ENCODE measurements at regions not wholly inside any gene's neighbourhood (a gene's known extent, or its start where the extent isn't known, plus 50 kb on each side); places are given as distances from the start of the nearest gene placed in this dataset.

DNA sequence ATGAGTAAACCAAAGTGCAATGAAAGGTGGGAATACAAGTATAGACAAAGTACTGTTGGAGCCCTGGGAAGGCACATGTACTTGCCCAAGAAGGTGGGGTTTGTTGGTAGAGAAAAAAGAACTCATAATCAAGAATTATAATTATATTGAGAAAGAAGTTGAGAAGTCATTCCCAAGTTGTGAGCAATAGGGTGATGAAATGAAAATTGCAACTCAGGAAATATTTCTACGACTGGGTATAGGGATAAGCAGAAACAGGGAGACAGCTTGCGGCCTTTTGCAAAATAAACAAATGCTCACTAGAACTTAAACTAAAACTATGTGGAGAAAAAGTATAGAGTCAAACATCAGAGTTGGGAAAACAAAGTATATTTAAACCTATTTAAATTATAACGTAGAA, 250.7 kb upstream of the FAM83B start:
- no peaks in the 10 kb centered on the region for H3K9me3 ChIP-seq (ENCODE audit: control insufficient read depth in 1 of 2, low read length in 2 of 2)
- DNase-seq: no peak
- ChIA-PET POLR2A (ENCODE audit: partially characterized antibody) (no interaction called here), CTCF (ENCODE audit: partially characterized antibody) (no interaction called here)
- H3K4me3 ChIP-seq (ENCODE audit: low read length in 2 of 2): no peak overlapping the region
- intact Hi-C loops (cut with micrococcal nuclease): no loop called here
- H3K27ac ChIP-seq (ENCODE audit: low read depth, low read length): no peak overlapping the region
- no peaks in the 10 kb centered on the region for H3K4me1 Mint-ChIP-seq
- no peaks in the 10 kb centered on the region for H3K27me3 ChIP-seq (ENCODE audit: insufficient read depth, low read length)
- no peaks in the 10 kb centered on the region for H3K27me3 Mint-ChIP-seq
- H3K4me1 ChIP-seq (ENCODE audit: insufficient read depth, low read length): no peaks in the 10 kb centered on the region
- H3K27ac Mint-ChIP-seq: no peak overlapping the region
- peaks cover 0 to 8% (median 1%) of the 10 kb centered on the region in 8 donors for H3K9me3 Mint-ChIP-seq
- H3K36me3 ChIP-seq (ENCODE audit: insufficient read depth, low read length): no peaks in the 10 kb centered on the region
- H3K36me3 Mint-ChIP-seq: no peaks in the 10 kb centered on the region
- H3K4me3 Mint-ChIP-seq: no peak overlapping the region

DNA sequence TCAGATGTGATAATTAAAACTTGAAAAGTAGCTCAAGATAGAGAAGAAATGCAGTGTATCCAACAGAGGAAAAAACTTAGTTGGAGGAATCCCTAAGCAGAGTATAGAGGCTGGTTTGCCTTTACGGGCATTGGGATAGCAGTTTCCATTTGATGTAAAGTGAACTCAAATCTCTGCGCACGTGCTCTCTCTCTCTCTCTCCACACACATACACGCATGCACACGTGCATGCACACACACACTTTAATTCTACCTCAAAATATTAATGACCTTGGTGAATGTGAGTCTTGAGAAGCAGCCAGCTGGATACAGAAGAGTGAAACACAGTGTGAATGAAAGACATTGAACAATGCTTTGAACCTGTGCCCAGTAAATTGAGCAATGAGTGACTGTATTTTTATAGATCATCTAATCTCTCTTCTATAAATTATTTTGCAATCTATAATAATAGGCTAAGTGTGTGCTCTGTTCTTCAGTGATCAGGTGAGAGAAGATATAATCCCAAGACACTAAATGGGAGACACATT, 247.7 kb upstream of the FAM83B start:
- Histone ChIP-seq H3K27ac (ENCODE audit: low read depth, low read length) (no peak overlapping the region), H3K9me3 (ENCODE audit: control insufficient read depth in 1 of 2, low read length in 2 of 2) (no peaks in the 10 kb centered on the region), H3K4me1 (ENCODE audit: insufficient read depth, low read length) (no peaks in the 10 kb centered on the region), H3K36me3 (ENCODE audit: insufficient read depth, low read length) (no peaks in the 10 kb centered on the region), H3K27me3 (ENCODE audit: insufficient read depth, low read length) (no peaks in the 10 kb centered on the region), H3K4me3 (ENCODE audit: low read length in 2 of 2) (no peak overlapping the region)
- Mint-ChIP-seq H3K9me3 (peaks cover 0 to 8% (median under 1%) of the 10 kb centered on the region in 8 donors), H3K4me3 (no peak overlapping the region), H3K27ac (no peak overlapping the region), H3K36me3 (no peaks in the 10 kb centered on the region), H3K4me1 (no peaks in the 10 kb centered on the region), H3K27me3 (no peaks in the 10 kb centered on the region)
- CTCF ChIA-PET (ENCODE audit: partially characterized antibody): no interaction called here
- POLR2A ChIA-PET (ENCODE audit: partially characterized antibody): no interaction called here
- intact Hi-C loops (cut with micrococcal nuclease): no loop called here
- no peak for DNase-seq

DNA sequence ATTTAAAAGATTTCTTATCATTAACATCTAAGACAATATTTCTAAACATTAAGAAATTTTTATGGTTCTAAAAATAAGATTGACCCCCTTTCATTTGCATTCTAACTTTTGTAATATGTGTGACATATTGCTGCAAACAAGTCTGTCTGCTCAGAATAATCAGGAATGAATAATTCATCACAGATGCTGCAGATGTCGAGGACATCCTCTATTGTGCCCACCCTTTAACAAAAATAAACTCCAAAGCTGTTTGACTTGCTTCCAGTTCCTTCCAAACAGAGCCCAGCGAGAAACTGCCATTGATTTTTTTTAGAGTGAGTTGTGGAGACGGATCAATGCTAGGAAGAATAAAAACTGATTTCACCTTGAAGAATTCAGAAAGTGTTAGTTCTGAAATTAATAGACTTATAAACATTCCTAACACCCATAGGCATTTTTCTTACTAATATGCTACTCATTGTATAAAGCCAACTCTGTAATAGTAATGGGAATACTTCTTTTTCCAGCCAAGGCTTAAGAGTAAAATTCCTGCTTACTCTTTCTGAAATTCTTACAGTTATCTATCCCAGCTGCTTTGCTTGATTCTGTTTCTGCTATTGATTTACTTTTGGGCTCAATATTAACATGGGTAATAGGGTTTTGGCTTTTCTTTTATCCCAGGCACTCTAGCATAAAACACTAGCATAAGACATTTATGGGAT, 244.8 kb upstream of the FAM83B start:
- Histone ChIP-seq H3K27ac (ENCODE audit: low read depth, low read length) (no peak overlapping the region), H3K4me3 (ENCODE audit: low read length in 2 of 2) (no peak overlapping the region), H3K36me3 (ENCODE audit: insufficient read depth, low read length) (no peaks in the 10 kb centered on the region), H3K9me3 (ENCODE audit: control insufficient read depth in 1 of 2, low read length in 2 of 2) (no peaks in the 10 kb centered on the region), H3K27me3 (ENCODE audit: insufficient read depth, low read length) (no peaks in the 10 kb centered on the region), H3K4me1 (ENCODE audit: insufficient read depth, low read length) (no peaks in the 10 kb centered on the region)
- DNase-seq: no peak
- ChIA-PET POLR2A (ENCODE audit: partially characterized antibody) (no interaction called here), CTCF (ENCODE audit: partially characterized antibody) (no interaction called here)
- H3K36me3 Mint-ChIP-seq: no peaks in the 10 kb centered on the region
- peaks cover 0 to 9% (median under 1%) of the 10 kb centered on the region in 8 donors for H3K9me3 Mint-ChIP-seq
- no peak overlapping the region for H3K27ac Mint-ChIP-seq
- H3K4me3 Mint-ChIP-seq: no peak overlapping the region
- H3K4me1 Mint-ChIP-seq: no peaks in the 10 kb centered on the region
- intact Hi-C loops (cut with micrococcal nuclease): no loop called here
- no peaks in the 10 kb centered on the region for H3K27me3 Mint-ChIP-seq

DNA sequence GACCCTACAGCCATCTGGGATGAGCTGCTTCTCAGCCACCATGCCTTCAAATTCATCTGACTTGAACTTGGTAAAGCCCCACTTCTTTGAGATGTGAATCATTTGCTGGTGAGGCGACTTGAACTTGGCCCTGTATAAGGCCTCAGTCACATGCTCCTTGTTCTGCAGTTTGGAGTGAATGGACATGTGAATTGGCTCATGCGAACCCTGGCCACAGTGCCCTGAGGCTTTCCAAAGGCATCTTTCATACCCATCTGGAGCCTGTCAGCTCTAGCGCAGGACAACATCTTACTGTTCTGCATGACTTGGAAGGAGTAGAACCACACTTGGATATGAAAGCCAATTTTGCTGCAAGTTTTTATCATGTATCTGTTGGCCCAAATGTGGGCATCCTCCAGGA, 244.0 kb upstream of the FAM83B start:
- DNase-seq: no peak
- POLR2A ChIA-PET (ENCODE audit: partially characterized antibody): no interaction called here
- no peak overlapping the region for H3K4me3 ChIP-seq (ENCODE audit: low read length in 2 of 2)
- H3K27me3 ChIP-seq (ENCODE audit: insufficient read depth, low read length): no peaks in the 10 kb centered on the region
- H3K4me1 ChIP-seq (ENCODE audit: insufficient read depth, low read length): no peaks in the 10 kb centered on the region
- H3K27me3 Mint-ChIP-seq: no peaks in the 10 kb centered on the region
- H3K36me3 Mint-ChIP-seq: no peaks in the 10 kb centered on the region
- H3K36me3 ChIP-seq (ENCODE audit: insufficient read depth, low read length): no peaks in the 10 kb centered on the region
- H3K4me3 Mint-ChIP-seq: no peak overlapping the region
- H3K9me3 ChIP-seq (ENCODE audit: control insufficient read depth in 1 of 2, low read length in 2 of 2): no peaks in the 10 kb centered on the region
- no peaks in the 10 kb centered on the region for H3K4me1 Mint-ChIP-seq
- H3K9me3 Mint-ChIP-seq: peaks cover 0 to 8% (median under 1%) of the 10 kb centered on the region in 8 donors
- CTCF ChIA-PET (ENCODE audit: partially characterized antibody): no interaction called here
- H3K27ac Mint-ChIP-seq: no peak overlapping the region
- no peak overlapping the region for H3K27ac ChIP-seq (ENCODE audit: low read depth, low read length)
- intact Hi-C loops (cut with micrococcal nuclease): no loop called here

DNA sequence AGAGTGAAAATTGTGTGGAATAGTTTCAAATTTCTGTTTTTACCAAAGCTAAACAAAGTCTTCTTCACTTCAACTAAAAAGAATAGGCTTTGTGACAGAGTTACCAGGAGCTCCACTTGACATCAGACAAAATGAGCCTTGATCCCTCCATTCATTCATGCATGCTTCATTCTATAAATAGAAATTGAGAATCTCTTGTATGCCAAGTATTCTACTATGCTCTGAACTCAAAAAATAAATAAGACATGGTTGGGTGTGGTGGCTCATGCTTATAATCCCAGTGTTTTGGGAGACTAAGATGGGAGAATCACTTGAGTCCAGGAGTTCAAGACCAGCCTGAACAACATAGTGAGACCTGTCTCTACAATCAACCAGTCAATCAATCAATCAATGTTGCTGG, 236.6 kb upstream of the FAM83B start:
- Histone ChIP-seq H3K36me3 (ENCODE audit: insufficient read depth, low read length) (no peaks in the 10 kb centered on the region), H3K27ac (ENCODE audit: low read depth, low read length) (no peak overlapping the region), H3K27me3 (ENCODE audit: insufficient read depth, low read length) (no peaks in the 10 kb centered on the region), H3K4me3 (ENCODE audit: low read length in 2 of 2) (no peak overlapping the region), H3K9me3 (ENCODE audit: control insufficient read depth in 1 of 2, low read length in 2 of 2) (no peaks in the 10 kb centered on the region), H3K4me1 (ENCODE audit: insufficient read depth, low read length) (no peaks in the 10 kb centered on the region)
- intact Hi-C loops (cut with micrococcal nuclease): no loop called here
- POLR2A ChIA-PET (ENCODE audit: partially characterized antibody): no interaction called here
- Mint-ChIP-seq H3K27ac (no peak overlapping the region), H3K9me3 (peaks cover 0 to 11% (median 5%) of the 10 kb centered on the region in 8 donors), H3K27me3 (no peaks in the 10 kb centered on the region), H3K36me3 (no peaks in the 10 kb centered on the region), H3K4me3 (no peak overlapping the region), H3K4me1 (no peaks in the 10 kb centered on the region)
- no peak for DNase-seq
- CTCF ChIA-PET (ENCODE audit: partially characterized antibody): no interaction called here

DNA sequence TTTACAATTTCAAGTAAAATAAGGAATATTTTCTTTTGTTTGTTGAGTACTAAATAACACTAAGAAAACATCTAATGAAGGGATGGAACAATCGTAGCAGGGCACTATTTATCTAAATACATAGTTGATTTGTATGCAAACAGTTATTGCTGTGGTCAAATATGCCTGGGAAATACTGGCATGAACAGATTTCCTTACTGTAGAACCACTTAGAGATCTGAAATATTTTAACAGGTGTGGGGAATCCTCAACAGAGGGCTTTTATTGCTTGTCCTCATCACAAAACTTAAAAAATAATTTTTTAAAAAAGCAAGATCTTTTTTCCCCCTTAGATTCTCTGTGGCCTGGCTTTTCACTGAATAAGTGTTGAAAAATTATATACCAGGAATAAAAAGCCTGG, 233.0 kb upstream of the FAM83B start:
- Histone ChIP-seq H3K27ac (ENCODE audit: low read depth, low read length) (no peak overlapping the region), H3K4me1 (ENCODE audit: insufficient read depth, low read length) (no peaks in the 10 kb centered on the region), H3K4me3 (ENCODE audit: low read length in 2 of 2) (no peak overlapping the region), H3K27me3 (ENCODE audit: insufficient read depth, low read length) (no peaks in the 10 kb centered on the region), H3K36me3 (ENCODE audit: insufficient read depth, low read length) (no peaks in the 10 kb centered on the region), H3K9me3 (ENCODE audit: control insufficient read depth in 1 of 2, low read length in 2 of 2) (no peaks in the 10 kb centered on the region)
- Mint-ChIP-seq H3K4me3 (no peak overlapping the region), H3K27ac (no peak overlapping the region), H3K9me3 (peaks cover 0 to 8% (median 2%) of the 10 kb centered on the region in 8 donors), H3K27me3 (no peaks in the 10 kb centered on the region), H3K4me1 (no peaks in the 10 kb centered on the region), H3K36me3 (no peaks in the 10 kb centered on the region)
- ChIA-PET CTCF (ENCODE audit: partially characterized antibody) (no interaction called here), POLR2A (ENCODE audit: partially characterized antibody) (no interaction called here)
- DNase-seq: no peak
- intact Hi-C loops (cut with micrococcal nuclease): no loop called here

DNA sequence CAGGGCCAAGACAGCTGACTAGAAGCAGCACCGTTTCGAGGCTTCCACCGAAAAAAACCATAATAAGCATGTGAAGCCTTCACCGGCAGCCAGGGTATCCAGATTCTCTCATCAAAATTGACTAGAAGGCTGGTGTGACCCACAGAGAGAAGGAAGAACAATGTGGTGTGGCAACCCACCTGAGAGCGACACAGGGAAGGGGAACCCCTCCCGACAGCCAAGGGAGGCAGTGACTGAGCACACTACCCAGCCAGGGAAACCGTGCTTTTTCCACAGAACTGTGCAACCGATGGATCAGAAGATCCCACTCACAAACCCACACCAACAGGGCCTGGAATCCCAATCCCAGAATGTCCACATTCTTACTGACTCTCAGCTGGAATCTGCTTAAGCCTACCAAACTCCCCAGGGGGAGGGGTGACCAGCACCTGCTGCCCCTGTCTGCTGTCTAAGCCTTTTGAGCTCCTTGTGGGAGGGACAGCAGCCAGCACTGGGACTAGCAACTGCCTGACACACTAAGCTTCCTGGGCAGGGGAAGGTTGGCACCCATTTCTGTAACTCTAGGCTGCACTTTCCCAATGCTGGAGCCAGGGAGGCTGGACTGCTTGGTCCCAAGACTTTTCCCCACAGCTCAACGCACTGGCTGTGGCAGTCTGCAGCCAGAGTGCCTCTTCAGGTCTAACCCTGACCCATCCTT, 231.9 kb upstream of the FAM83B start:
- Mint-ChIP-seq H3K4me3 (no peak overlapping the region), H3K27me3 (no peaks in the 10 kb centered on the region), H3K36me3 (no peaks in the 10 kb centered on the region), H3K27ac (no peak overlapping the region), H3K4me1 (no peaks in the 10 kb centered on the region), H3K9me3 (peaks cover 0 to 5% (median 0%) of the 10 kb centered on the region in 8 donors)
- ChIA-PET POLR2A (ENCODE audit: partially characterized antibody) (no interaction called here), CTCF (ENCODE audit: partially characterized antibody) (no interaction called here)
- Histone ChIP-seq H3K36me3 (ENCODE audit: insufficient read depth, low read length) (no peaks in the 10 kb centered on the region), H3K27ac (ENCODE audit: low read depth, low read length) (no peak overlapping the region), H3K27me3 (ENCODE audit: insufficient read depth, low read length) (no peaks in the 10 kb centered on the region), H3K9me3 (ENCODE audit: control insufficient read depth in 1 of 2, low read length in 2 of 2) (no peaks in the 10 kb centered on the region), H3K4me1 (ENCODE audit: insufficient read depth, low read length) (no peaks in the 10 kb centered on the region), H3K4me3 (ENCODE audit: low read length in 2 of 2) (no peak overlapping the region)
- DNase-seq: no peak
- intact Hi-C loops (cut with micrococcal nuclease): no loop called here

All from CD4-positive, alpha-beta memory T cell (primary cell).